Spleen (tissue), 7 donors: ENCODE measurements at regions not wholly inside any gene's neighbourhood (a gene's known extent, or its start where the extent isn't known, plus 50 kb on each side); places are given as distances from the start of the nearest gene placed in this dataset.

ENCODE experiments used
- POLR2A ChIP-seq, 3 donors: fragments of 450-650 bp; IDR thresholded peaks; one replicate each; pipeline ENCODE4 v1.5.1; 2017; ENCODE audit warnings: antibody characterized with exemption in 3 of 3, mild to moderate bottlenecking in 1 of 3
- POLR2AphosphoS5 ChIP-seq, 3 donors: sonication (generic); formaldehyde crosslinking; IDR thresholded peaks; one replicate each; pipeline ENCODE4 v1.5.1; 2017; ENCODE audit warnings: antibody characterized with exemption in 3 of 3
- TF ChIP-seq, protein P1 (sequence below), 11 experiments: fragments of 200-600 bp in 7 of 11; fragments of 450-650 bp in 4 of 11; sonication (generic) in 4 of 11; IDR thresholded peaks in 8 of 11; conservative IDR thresholded peaks in 3 of 11; 1 replicate in 7 of 11; 2 replicates in 4 of 11; pipeline versions ENCODE4 v1.4.0 to v1.8.0; 2016 to 2021; ENCODE audit warnings: antibody characterized with exemption in 11 of 11, inconsistent platforms in 4 of 11, mild to moderate bottlenecking in 1 of 11
- donor health status: DM: no; HTN: no; CAD: no; lungs with moderate emphysema.
- donor health status: DM: no; HTN: no; CAD: no.
- donor health status: DM: no; HTN: no; CAD: no.

GRCh38 chr7:47221826-47222225 lies 360.1 kb downstream of the TNS3 start:
- TF ChIP-seq POLR2A (IDR thresholded peaks at IDR 0.05), result no peak
- TF ChIP-seq, protein P1, sequence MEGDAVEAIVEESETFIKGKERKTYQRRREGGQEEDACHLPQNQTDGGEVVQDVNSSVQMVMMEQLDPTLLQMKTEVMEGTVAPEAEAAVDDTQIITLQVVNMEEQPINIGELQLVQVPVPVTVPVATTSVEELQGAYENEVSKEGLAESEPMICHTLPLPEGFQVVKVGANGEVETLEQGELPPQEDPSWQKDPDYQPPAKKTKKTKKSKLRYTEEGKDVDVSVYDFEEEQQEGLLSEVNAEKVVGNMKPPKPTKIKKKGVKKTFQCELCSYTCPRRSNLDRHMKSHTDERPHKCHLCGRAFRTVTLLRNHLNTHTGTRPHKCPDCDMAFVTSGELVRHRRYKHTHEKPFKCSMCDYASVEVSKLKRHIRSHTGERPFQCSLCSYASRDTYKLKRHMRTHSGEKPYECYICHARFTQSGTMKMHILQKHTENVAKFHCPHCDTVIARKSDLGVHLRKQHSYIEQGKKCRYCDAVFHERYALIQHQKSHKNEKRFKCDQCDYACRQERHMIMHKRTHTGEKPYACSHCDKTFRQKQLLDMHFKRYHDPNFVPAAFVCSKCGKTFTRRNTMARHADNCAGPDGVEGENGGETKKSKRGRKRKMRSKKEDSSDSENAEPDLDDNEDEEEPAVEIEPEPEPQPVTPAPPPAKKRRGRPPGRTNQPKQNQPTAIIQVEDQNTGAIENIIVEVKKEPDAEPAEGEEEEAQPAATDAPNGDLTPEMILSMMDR (IDR thresholded peaks at IDR 0.05 in 8 of 11, conservative IDR thresholded peaks at IDR 0.05 in 3 of 11), result no peak
- no peak for TF ChIP-seq POLR2AphosphoS5 (IDR thresholded peaks at IDR 0.05)
